GM10266 (cell line): ENCODE measurements at regions not wholly inside any gene's neighbourhood (a gene's known extent, or its start where the extent isn't known, plus 50 kb on each side); places are given as distances from the start of the nearest gene placed in this dataset.

ENCODE experiments used
- DNase-seq: peaks from one replicate; pipeline ENCODE4 v3.0.0; 2012; ENCODE audit errors: extremely low spot score
- CTCF ChIP-seq: IDR thresholded peaks from 2 replicates; pipeline ENCODE4 v1.5.1; 2012; ENCODE audit warnings: mild to moderate bottlenecking, low read depth; ENCODE audit not compliant: control insufficient read depth, insufficient read depth; ENCODE audit errors: missing control alignments

- no peak for TF ChIP-seq CTCF
- no peak for DNase-seq
Measured at GRCh38 chr13:69010789-69011188, 1096.8 kb upstream of the ATXN8OS start.

- no peak for TF ChIP-seq CTCF
Measured at GRCh38 chr13:69008499-69008898, 1099.1 kb upstream of the ATXN8OS start.

GRCh38 chr13:68998056-68998455, 1109.6 kb upstream of the ATXN8OS start:
- TF ChIP-seq CTCF = no peak
- DNase-seq = no peak

More at GRCh38 chr13:69008499-69008898, 1099.1 kb upstream of the ATXN8OS start:
- no peak for DNase-seq

- no peak for TF ChIP-seq CTCF
- no peak for DNase-seq
Measured at GRCh38 chr13:68996668-68997025, 1111.0 kb upstream of the ATXN8OS start.

GRCh38 chr13:68995972-68996667, 1111.5 kb upstream of the ATXN8OS start:
- no peak for TF ChIP-seq CTCF
- no peak for DNase-seq

GRCh38 chr13:68993154-68993553, 1114.5 kb upstream of the ATXN8OS start:
- TF ChIP-seq CTCF = no peak
- no peak for DNase-seq

- no peak for TF ChIP-seq CTCF
- no peak for DNase-seq
Measured at GRCh38 chr13:68988176-68988575, 1119.5 kb upstream of the ATXN8OS start.
